Limb (tissue), 2 donors: ENCODE measurements at regions not wholly inside any gene's neighbourhood (a gene's known extent, or its start where the extent isn't known, plus 50 kb on each side); places are given as distances from the start of the nearest gene placed in this dataset.

Experiments used
- DNase-seq, 2 donors: peaks; one replicate each; pipeline ENCODE4 v3.0.0-alpha.2; 2016; ENCODE audit errors: extremely low spot score in 2 of 2

DNA sequence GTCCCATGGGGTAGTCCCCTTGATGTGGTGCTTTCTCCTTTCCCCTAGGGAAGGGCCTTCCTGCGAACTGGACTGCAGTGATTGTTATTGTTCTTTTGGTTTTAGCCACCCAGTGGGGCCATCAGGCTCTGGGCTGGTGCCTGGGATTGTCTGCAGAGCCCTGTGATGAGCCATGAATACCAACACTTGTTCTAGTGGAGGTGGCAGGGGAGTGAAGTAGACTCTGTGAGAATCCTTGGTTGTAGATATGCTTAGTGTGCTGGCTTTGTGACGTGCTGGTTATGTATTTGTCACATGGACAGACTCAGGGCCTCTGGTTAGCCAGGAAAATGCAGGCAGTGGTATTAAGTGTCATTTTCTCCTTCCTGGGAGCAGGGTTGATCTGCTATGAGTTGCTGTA, 51.8 kb upstream of the NDUFB4 start:
- DNase-seq, result no peak

DNA sequence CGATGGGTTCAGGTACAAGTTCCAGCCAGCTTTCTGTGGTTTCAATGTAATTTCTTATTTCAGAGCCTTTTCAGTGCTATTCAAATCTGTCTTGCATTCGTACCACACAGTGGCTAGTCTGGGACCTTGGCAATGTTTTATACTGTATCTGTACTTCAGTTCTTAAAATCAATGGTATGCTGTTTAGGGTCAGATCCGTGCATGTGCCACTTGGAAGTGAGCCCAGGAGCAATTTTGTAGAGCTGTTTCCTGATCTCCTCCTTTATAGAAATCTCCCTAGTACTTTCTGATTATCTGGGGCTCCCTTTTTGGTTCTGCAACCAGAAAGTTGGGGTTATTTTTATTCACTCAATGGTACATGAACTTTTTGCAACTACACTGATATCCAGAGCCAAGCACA, 59.5 kb upstream of the NDUFB4 start:
- no peak for DNase-seq

DNA sequence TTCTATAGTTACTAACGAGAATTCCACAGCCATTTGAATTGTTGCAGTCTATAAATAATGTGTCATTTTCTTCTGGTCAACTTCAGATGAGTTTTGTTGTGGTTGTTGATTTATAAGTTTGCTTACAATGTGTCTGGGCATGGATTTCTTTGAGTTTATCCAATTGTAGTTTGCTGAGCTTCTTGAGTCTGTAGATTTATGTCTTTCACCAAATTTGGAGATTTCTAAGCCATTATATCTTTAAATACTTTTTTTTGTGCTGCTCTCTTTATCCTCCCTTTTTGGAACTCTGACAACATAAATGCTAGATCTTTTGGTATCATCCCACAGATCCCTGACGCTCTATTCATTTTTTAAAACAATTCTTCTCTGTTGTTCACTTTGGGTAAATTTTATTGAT, 63.2 kb upstream of the NDUFB4 start:
- DNase-seq, result no peak

DNA sequence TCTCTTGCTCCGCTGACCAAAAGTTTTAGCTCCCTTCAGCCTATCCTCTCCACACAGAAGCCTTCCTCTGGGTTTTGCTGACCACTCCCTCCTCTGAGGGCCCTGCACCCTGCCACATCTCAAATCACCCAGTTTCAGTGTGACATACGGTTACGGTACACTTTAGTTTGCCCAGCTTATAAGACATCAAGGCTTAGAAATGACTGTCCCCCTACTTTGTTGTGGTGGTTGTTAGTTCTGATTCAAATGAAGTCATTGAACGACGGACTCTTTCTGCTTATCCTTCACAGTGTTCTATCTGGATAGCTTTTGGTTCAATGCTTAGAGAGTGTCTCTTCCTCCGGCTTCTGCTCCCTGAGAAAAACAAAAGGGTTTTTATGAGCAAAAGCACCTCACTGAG, 68.0 kb upstream of the NDUFB4 start:
- no peak for DNase-seq

DNA sequence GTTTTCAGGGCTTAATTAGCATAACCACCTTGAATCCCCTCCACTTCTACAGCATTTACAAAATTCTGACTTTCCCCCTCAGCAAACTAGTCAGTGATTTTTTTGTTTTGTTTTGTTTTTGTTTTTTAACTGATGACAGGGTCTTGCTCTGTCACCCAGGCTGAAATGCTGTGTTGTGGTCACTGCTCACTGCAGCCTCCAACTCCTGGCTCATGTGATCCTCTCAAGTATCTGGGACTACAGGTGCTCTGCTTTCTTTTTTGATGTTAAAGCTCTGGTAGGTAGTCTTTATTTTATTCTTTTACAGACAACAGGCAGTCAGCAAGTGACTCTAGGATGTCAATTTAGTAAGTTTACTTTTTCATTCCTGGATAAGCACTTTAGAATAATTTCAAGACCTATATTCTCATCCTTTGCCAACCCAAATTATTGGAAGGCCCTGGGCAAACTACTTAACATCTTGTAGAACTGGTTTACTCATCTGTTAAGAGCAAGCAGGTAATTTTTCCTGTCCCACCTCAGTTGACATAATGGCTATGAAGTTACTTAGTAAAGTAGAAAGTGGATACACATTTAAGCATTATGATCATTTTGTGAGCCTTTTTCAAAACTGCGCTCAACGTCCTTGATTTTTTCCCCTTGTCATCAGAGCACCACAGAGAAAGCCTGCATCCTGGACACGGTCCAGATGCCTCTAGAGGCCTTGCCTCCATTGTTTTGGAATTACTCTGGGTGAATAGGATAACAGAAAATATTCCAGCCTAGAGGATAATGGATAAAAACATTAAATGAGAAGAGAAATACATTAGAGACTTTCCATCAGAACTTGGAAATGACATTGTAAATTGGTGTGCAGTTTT, 69.9 kb upstream of the NDUFB4 start:
- no peak for DNase-seq

DNA sequence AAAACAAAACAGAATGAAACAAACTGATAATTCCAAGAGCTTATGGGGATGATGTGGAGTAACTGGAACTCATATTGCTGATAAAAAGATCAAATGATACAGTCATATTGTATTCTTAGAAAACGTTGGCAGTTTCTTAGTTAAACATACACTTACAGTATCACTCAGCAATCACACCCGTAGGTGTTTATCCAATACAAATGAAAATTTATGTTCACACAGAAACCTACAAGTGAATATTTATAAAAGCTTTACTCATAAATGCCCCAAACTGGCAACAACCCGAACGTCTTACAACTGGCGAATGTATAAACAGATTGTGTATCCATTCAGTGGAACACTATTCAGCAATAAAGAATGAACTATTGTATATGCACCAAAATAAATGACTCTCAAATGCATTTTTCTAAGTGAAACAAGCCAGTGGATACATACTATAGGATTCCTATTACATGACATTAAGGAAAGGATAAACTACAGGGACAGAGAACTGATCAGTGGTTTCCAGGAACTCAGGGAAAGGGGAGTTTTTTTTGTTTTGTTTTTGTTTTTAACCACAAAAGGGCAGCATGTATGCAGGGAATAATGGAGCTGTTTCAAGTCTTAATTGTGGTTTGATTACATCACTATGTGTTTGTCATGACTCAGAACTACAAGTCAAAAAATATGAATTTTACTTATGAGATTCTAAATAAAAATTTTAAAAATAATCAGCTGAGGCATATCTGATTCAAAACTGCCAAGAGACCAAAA, 71.8 kb upstream of the NDUFB4 start:
- DNase-seq, result no peak

DNA sequence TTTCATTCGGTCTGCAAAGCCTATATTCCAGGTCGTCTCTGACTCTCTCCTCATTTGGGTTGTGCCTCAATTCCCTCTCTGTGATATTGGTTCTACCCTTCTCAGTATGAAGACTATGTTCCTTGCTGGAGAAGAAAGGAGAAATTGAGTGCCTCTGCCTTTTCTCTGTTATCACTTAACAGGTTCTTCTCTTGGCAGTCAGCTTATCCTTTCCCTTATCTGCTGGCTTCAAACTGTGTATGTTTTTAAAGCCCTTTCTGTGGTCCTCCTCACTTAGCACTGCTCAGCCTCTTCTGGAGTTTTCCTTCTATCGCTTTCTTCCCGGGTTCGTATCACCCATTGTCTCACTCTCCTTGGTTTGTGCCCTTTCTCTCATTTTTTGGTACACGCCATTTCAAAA, 65.3 kb upstream of the FSTL1 start:
- no peak for DNase-seq

DNA sequence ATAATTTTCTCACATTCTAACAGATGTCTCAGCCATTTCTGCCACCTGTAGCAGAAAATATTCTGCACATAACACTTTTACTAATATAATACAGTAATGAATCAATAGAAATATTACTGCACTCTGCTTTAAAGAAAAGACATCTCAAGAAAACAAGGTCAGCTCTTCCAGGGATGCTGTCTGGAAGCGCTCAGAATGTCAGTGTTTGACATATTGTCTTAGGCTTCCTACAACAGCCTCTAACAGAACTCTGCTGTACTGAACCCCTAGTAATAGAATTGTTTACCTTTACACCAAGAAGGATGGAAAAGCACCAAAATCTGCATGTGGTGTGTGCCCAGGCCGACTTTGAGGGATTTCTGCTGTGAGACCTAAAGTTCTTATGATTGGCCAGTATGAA, 61.9 kb upstream of the FSTL1 start:
- no peak for DNase-seq

DNA sequence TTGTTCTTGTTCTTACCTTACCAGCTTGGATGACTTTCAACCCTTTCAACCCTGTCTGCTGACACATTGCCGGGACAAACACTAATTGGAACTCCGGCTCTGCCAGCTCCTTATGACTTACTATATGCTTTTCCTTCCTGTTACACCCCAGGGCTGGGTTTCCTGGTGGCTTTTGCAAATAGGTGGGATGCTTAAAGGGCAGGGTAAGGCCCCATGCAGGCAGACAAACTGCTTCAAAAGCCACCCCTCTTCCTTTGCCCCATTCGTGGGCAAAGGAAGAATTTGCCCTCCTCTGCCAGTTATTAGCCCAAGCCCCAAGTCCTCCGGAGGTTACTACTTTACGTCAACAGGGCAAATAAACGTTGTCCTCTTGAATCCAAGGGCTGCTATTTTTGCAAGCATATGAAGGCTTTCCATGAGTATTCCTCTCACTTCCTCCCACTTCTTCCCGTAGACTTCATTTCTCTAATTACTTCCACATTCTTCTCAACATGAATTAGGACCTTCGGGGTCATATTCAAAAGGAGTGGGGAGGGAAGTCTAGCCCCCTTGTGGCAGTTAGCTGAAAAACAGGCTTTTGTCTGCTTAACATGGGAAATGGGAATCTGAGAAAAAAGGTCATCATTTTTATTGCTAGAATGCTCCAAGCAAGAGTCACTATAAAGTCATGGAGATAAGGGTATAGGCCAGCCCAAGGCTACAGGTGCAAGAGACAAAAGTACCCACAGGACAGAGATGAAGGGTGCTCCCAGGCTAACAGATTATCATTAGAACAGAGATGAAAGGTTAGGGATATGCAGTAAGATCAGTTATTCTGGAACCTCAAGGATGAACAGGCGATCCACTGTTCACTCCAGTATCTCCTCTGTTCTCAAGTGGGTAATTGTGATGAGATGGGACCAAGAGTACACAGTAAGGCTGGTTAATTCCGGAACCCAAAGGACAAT, 56.3 kb upstream of the FSTL1 start:
- peak in 1 of 2 donors; percentile 58 for DNase-seq

DNA sequence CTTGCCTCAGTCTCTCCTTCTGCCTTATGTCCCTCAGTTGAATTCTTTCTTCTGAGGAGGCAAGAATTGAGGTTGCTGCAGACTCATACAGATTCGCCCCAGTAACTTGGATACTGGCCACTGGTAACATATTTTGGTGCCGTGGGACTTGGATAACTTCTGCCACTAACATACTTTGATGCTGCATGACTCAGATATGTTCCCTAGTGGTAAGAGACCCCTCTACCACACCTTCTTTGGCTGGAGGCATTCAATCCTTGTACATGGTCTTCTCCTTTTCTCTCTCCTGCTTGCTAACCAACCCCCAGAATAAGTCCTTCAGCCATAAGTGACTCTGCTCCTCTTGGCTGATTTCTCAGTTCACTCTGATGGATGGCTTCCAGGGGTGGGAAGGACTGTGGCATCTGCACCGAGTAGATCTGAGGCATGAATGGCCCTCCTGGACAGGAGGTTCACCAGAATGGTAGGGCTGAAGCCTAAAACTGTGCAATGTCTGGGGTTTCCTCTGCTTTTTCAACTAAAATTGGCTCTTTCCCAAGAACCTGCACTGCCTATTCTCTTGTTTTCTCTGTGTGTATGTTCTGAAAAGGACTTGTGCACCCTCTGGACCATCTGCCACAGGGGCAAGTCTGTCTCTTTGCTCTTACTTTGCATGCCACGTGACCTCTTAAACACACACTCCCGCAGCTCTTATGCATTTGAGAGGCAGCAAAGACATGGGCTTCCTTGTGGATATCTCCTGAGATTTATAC, 55.5 kb upstream of the FSTL1 start:
- DNase-seq, result no peak

DNA sequence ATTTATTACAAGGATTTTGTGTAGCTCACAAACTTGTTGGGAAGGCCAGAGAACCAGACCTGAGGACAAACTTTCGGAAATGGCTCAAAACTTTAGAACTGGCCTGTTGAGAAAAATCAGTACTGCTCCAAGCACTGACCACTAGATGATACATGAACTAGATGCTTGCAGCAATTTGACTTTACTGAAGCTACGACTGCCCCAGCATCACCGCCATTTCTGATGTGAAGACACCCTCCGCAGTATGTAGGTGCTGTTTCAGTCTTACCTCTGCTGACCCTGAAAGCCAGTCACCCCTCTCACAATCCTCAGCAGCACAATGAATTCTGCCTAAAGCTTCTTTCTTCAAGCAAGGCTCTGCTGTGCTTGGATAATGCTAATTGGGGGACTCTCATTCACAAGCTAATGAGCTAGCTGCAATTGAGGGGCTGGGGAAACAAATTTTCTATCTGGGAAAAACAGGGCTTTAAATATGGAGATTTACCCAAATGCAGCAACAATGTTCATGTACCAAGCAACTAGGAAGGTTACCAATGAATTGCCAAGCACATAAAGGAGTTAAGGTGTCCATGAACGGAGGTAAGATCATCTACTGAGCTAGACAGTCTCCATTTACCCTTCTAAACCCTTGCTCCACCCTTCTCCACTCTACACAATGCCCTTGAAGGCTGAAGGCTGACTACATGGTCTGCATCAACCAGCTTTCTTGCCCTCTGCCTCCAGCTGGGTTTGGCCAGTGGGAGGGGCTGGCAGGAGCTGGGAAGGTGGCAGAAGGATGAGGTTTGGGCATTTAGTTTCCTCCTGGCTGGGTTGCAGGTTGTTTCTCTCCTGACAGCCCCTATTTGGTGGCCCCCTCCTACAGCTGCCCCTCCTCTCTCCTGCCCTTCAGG, 53.2 kb upstream of the FSTL1 start:
- DNase-seq, result no peak

DNA sequence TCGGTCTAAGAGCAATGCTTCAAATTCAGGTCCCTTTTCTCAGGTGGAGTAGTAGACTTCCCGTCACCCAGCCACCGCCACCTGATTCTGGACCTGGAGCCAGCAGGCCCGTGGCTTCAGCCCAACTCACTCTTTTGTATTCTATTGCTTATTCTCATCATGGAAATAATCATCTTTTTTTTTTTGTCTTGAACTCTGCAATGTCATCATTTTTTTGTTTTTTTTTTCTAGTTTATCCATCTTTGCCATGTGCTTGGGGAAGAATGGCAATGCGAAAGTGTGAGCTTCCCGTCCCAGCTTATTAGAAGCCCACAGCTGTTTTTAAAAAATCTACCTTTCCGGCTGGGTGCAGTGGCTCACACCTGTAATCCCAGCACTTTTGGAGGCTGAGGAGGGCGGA, 51.3 kb upstream of the FSTL1 start:
- no peak for DNase-seq
